ENCODE measurements at regions not wholly inside any gene's neighbourhood (a gene's known extent, or its start where the extent isn't known, plus 50 kb on each side); places are given as distances from the start of the nearest gene placed in this dataset.

- no peak overlapping the region for H3K27ac ChIP-seq (ENCODE audit: low read depth in 1 of 2, low read length in 2 of 2)
- no peak overlapping the region for H3K4me3 ChIP-seq (ENCODE audit: low read depth in 1 of 3, low read length in 3 of 3)
- TF ChIP-seq MAX (IDR thresholded peaks at IDR 0.05): no peak
- TF ChIP-seq NR2F2 (IDR thresholded peaks at IDR 0.05): no peak
- no peak for TF ChIP-seq TAF1 (conservative IDR thresholded peaks at IDR 0.05)
- TF ChIP-seq ZBTB33 (IDR thresholded peaks at IDR 0.05): no peak
- TF ChIP-seq JUND (IDR thresholded peaks at IDR 0.05): no peak
- no peaks in the 10 kb centered on the region for H3K36me3 ChIP-seq (ENCODE audit: control insufficient read depth in 4 of 4, insufficient read depth in 3 of 4, low read depth in 1 of 4, low read length in 3 of 4)
- DNase-seq (ENCODE audit: low spot score): no peak
- H3K4me1 ChIP-seq (ENCODE audit: control insufficient read depth in 4 of 4, insufficient read depth in 4 of 4, low read length in 3 of 4): no peaks in the 10 kb centered on the region
- 55% methylated on average over 1 of the region's 1 CpG for WGBS
- no peaks in the 10 kb centered on the region for H3K9me3 ChIP-seq (ENCODE audit: control insufficient read depth in 4 of 4, low read length in 3 of 4)
- H3K27me3 ChIP-seq (ENCODE audit: control insufficient read depth in 4 of 4, insufficient read depth in 4 of 4, low read length in 3 of 4): no peaks in the 10 kb centered on the region
- no peak overlapping the region for H3K9ac ChIP-seq (ENCODE audit: low read depth in 1 of 2, low read length in 2 of 2)
Measured at GRCh38 chr3:145294572-145294971, 866.4 kb downstream of the PLOD2 start.

GRCh38 chr3:145307272-145307671, 853.7 kb downstream of the PLOD2 start:
- Histone ChIP-seq H3K9me3 (ENCODE audit: control insufficient read depth in 4 of 4, low read length in 3 of 4) (no peaks in the 10 kb centered on the region), H3K27ac (ENCODE audit: low read depth in 1 of 2, low read length in 2 of 2) (no peak overlapping the region), H3K27me3 (ENCODE audit: control insufficient read depth in 4 of 4, insufficient read depth in 4 of 4, low read length in 3 of 4) (no peaks in the 10 kb centered on the region), H3K4me3 (ENCODE audit: low read depth in 1 of 3, low read length in 3 of 3) (no peak overlapping the region), H3K36me3 (ENCODE audit: control insufficient read depth in 4 of 4, insufficient read depth in 3 of 4, low read depth in 1 of 4, low read length in 3 of 4) (no peaks in the 10 kb centered on the region), H3K4me1 (ENCODE audit: control insufficient read depth in 4 of 4, insufficient read depth in 4 of 4, low read length in 3 of 4) (no peaks in the 10 kb centered on the region), H3K9ac (ENCODE audit: low read depth in 1 of 2, low read length in 2 of 2) (no peak overlapping the region)
- TF ChIP-seq CTCF (IDR thresholded peaks at IDR 0.05; ENCODE audit: low read depth, low read length, missing input control) (no peak), TAF1 (conservative IDR thresholded peaks at IDR 0.05) (no peak), MAX (IDR thresholded peaks at IDR 0.05) (no peak), REST (IDR thresholded peaks at IDR 0.05) (no peak), YY1 (IDR thresholded peaks at IDR 0.05) (no peak), FOXA2 (IDR thresholded peaks at IDR 0.05) (no peak), ATF3 (IDR thresholded peaks at IDR 0.05) (no peak), RXRA (IDR thresholded peaks at IDR 0.05) (no peak), SP1 (IDR thresholded peaks at IDR 0.05) (no peak)
- DNase-seq (ENCODE audit: low spot score): no peak
